ENCODE measurements at regions not wholly inside any gene's neighbourhood (a gene's known extent, or its start where the extent isn't known, plus 50 kb on each side); places are given as distances from the start of the nearest gene placed in this dataset.
"Not testable (repeated sequence)": the region's sequence is repeated elsewhere in the genome, so short reads cannot be mapped to it uniquely, and the experiment has no call there.

DNA sequence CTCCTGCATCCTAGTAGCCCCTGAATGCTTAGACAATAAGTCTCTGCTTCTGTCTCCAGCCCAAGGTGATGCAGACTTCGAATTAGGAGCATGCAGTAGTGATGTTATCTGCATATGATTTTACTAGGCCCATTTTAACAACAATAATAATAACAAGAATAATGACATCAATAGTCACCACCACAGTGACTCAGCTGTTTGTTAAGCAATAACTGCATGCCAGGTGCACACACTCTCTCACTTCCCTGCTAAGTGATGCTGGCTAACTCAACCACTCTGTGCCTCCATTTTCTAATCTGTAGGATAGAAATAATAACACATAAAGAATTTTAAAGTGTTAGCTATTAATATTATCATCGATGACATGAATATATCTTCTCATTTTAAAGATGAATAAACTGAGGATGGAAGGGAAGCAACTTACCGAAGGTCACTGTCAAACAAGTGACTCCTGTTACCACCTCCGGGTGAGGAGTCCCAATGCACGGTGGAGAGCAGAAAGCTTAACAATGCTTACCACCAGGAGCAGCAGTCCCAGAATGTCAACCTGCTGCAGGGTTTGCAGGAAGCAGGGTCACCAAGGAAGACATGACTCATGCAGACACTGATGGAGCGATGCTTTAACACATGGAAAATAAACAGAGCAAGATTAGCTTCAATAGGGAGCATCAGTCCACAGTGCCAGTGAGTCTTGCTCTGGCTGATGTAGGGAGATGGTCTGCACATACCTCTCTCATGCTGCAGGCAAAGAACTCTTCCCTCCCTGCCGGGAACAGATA is 290.2 kb downstream of the SPATA17 start:
- no peak for DNase-seq

DNA sequence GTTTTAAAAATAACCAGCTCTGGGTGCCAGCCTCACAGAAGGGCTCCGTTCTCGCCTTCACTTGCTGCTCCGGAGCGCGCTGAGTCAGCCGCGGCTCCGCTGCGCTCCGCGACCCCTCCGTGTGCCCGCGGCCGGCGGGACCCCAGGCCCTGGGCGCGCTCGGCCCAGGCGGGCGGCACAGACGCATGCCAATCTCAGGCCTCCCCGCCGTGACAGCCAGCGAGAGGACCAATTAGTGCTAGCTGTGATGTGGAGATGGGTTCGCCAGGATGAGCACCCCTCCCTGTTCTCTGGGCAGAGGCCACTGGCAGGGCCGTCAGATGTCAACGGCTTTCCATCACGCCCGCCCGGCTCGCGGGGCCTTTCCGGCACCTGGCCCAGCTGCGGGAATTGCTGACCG is 293.8 kb downstream of the SPATA17 start:
- no peak for DNase-seq

DNA sequence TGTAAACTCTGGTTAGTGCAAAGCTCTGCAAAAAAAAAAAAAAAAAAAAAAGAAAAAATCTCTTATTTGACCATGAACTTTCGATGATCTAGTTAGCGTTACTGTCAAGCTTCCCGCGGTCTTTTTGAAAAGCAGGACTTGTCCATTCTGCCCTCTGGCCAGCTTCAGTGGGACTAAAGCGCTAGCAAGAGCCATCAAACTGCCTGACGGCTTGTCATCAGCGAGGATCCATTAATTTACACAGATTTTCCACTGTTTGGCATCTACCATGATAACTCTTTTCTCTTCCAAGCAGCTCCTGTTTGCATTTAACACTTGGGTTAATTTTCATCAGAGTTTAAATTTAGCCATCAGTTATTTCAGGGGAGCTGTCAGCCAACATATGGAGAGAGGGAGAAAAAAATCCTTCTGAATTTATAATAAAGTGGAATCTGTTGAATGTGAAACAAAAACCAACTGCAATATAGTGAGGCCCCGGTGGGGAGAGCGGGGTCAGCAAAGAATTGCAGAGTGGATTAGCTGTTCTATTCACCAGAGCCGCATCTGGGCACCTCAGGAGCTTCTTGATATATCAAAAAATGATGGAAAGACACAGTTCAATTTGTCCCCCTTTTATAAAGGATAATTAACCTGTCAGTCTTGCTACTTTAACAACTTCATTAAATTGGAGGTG is 298.2 kb downstream of the SPATA17 start:
- DNase-seq: peak; percentile 86

DNA sequence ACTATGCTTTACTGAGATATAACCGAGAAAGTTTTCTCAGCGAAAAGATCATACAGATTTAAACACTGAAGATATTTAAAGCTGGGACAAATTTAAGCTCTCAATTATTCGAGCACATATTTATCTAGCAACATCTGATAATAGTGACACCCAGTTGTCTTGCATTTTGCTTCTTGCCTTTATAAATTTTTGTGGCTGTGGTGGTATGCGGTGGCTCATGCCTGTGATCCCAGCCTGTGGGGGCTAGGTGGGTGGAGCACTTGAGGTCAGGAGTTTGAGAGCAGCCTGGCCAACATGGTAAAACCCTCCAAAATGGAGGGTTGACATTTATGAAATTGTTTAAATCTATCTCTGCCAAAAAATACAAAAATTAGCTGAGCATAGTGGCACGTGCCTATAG is 312.2 kb downstream of the SPATA17 start:
- no peak for DNase-seq

DNA sequence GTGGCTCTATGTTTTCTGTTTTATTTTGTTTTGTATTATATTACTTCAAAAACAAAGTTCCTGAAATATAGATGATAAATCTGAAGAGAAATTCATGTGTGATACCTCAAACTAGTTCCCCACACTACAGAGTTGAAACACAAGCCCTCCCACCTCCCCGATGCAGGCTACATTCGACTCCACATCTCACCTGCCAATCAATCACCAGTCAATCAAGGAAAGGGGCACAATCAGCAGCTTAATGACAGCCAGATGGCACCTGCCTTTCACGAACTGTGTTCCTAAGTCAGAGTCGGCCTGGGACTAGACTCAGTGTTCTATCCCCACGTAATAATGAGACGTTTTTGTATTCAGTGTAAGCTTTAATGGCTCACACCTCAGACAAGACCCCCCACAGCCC is 313.4 kb downstream of the SPATA17 start:
- no peak for DNase-seq

DNA sequence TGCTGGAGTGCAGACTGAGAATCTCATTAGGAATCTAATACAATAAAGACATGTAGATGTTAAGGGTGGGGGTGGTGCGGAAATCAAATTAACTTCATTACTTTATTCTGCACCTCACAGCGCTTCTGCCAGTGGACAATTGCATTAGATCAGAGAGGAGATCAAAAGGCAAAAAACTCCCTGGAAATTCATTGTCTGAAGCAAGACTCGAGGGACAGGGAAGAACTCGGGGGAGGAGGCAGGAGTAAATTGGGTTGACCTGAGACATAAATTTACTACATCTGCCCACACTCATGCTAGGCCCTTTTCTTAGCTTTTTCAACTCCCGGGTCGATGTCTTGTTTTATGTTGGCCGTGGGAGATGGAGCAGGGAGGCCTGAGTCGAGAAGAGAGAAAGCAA is 315.4 kb downstream of the SPATA17 start:
- DNase-seq: no peak

DNA sequence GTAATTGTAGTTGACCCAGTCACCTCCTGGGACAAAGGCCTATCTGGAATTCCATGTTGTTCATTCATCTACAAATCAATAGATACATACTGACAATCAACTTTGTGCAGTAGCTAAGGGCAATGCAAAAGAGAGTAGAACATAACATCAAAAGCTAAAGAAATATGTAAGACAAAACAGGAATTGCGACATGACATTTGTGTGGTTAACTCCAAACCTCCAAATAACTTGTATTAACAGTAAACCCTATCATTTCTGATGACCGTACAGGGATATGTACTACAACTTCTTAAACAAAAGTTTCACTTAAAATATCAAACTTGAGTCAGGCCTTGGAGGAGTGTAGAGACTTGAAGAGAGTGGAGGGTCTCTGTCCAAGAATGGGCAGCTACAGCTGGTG is 317.6 kb downstream of the SPATA17 start:
- DNase-seq: no peak

DNA sequence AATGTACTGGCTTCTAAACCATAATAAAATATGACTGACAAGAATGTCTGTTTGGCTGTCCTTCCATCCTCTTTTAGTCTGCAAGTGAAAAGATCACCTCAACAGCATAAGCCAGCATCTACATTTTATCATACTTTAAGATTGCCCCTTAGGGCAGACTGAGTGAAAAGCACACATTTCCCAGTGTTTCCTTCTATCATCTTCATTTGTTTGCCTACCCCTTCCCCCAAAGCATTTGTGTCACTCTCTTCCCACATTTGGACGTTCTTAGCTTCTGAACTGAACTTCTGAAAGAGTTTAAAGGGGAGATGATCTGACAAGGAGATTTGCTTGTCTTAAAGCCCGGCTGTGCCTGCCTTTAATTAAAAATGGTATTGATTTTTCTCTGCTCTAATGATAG is 322.2 kb downstream of the SPATA17 start:
- no peak for DNase-seq

DNA sequence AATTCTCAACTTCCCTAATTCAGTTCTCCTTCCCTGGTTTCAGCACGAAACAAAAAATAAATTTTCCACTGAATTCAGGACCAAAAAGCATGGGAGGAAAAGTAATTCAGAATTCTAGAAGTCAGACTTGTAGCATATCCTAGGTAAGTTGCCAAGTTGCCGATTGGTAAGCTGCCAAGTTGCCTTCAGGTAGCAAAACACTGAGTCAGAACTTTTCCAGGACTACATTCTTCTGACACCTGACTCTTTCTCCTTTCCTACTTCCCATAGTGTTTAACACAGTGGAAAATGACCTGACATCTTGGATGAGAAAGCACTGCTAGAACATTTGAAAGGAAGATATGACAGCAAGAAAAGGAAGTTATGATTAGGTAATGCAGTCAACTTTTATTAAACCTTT is 322.8 kb downstream of the SPATA17 start:
- no peak for DNase-seq

DNA sequence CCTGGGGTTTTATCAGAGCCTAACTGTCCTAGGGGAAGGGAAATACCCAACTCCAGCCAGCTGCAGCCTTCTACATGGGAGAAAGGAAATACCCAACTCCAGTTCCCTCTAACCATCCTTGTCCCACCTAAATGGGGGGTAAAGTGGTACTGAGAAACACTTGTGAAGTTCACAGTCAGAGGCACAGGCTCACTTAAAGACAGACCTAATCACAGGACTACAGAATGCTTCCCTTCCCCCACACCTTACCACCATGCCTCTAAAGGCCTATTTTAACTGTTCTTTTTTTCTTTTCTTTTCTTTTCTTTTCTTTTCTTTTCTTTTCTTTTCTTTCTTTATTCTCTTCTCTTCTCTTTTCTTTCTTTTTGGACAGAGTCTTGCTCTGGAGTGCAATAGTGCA is 324.6 kb downstream of the SPATA17 start:
- DNase-seq: no peak

DNA sequence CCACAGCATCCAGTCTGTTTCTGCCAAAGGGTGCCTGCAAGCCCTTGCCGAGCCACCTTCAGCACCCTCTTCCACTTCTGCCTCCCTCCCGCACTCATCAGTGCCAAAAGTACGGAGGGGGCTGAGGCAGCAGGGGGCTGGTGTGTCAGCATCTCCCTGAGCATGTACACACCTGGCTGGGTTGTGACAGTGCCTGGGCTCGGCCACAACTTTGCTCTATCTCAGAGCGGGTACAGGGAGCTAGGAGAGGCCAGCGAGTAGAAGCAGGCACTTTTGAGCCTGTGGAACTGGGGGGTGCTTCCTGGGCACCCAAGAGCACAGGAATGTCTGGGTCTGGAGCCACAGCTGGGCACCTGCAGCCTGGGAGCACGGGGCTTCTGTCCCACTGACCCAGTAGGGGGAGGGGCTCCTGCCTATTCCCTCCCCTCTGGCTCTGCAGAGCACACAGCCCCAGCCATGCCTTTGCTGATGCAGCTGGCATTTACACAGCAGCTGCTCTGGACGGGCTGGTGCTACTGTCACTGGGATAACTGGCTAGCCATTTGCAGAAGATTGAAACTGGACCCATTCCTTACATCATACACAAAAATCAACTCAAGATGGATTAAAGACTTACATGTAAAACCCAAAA is 319.8 kb upstream of the RRP15 start:
- DNase-seq: no peak

DNA sequence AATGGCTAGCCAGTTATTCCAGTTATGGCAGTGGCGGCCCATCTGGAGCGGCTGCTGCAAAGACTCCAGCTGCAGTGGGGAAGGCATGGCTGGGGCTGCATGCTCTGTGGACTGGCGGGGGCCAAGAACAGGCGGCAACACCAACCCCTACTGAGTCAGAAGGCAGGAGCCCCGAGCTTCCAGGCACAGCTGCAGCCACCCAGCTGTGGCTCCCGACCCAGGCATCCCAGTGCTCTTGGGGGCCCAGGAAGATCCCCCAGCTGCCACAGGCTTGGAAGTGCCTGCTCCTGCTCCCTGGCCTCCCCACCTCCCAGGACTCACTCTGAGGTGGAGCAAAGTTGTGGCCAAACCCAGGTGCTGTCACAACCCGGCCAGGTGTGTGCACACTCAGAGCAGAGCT is 317.0 kb upstream of the RRP15 start:
- DNase-seq: no peak

DNA sequence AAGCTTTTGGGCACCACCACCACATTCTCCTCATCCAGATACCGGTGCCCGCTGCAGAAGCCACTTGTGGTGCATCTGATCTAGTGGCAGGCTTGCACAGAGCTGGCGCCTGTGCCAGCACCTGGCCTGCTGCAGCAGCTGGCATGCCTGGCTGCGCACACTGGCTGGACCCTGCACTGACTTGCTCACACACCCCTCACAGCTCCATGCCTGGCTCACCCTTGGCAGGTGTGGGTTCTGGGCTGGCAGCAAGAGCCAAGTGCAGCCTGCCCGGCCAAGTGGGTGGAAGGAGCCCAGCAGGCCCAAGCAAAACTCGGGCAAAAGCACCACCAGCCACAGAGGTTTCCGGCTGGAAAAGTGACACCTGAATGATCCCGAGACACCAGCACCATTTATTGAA is 315.7 kb upstream of the RRP15 start:
- DNase-seq: no peak

DNA sequence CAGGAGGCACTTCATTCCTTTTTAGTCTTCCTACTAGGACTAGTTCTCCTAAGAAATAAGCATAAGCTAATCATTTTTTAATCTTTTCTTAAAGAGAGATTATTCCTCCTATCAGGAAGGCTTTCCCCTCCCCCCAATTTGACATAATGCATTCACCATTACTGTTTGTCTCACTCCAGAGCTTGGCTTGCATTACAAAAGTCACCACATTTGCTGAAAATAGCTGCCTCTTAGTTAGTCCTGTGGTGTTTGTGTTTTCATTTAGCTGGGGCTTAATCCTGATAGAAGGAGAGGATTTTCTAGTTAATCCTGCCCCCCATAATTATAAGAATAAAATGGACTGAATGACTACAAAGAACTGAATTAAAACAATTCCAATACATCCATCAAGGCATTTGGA is 307.1 kb upstream of the RRP15 start:
- no peak for DNase-seq

DNA sequence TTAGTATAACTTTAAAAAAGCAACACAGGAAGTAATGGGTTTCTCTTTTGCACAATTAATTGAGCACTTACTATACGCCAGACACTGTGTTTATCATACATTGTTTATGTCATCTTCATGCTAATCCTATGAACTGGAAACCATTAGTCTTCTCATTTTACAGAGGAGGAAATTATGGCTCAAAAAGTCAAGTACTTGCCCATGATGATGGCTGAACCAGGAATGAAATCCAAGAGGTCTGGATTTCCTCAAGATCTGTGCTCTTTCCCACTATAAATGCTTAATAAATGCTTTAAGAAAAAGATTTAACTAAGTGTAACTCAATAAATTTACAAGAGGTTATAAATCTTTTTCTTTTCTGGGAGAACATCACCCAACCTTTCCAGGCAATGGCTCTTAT is 303.7 kb upstream of the RRP15 start:
- DNase-seq: no peak

DNA sequence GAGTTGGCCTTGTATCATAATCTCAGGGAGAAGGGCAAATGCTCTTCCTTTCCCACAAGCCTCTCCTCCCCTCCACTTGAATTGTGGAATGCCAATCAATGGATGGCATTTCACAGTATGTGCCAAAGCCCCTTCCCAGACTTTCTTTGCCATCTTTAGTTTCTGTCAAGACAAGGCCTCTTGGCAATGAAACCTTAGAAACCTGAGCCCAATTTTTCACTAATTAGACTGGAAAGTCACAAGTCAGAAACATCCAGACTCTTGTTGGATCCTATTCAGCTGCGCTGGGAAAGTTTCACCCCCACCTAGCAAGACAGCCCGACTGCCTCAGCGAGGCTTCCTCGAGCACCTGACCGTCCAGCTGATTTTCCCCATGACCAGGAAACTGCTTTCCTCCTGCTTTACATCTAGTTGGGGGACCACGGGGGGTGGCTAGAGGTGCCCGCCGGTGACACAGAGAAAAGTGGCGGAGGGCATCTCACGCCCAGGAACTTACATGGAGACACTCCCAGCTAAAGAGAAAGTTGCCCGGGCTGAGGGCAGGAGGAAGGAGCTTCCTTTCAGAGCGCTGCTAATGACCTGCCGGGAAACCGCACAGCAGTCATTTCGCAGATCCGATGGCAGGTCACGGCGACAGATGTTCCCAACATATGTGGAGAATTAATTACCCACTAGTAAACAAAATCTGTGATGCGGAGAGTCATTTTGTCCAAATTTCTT is 302.6 kb upstream of the RRP15 start:
- peak; percentile 11 for DNase-seq

DNA sequence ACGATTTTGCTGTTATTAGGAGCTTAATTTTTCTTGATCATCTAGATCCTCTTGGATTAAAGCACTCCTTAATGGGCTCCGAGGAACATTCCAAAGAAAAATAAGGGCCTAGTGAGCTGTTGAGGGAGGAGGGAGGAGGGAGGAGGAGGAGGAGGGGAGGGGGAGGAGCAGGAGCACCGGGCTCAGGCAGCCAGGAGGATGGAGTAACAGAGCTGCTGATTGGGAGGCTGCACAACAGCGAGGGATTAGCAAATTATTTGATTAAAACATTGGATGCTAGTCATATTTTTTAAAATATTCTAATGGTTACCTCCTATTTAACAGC is 302.1 kb upstream of the RRP15 start:
- DNase-seq: peak; percentile 24

DNA sequence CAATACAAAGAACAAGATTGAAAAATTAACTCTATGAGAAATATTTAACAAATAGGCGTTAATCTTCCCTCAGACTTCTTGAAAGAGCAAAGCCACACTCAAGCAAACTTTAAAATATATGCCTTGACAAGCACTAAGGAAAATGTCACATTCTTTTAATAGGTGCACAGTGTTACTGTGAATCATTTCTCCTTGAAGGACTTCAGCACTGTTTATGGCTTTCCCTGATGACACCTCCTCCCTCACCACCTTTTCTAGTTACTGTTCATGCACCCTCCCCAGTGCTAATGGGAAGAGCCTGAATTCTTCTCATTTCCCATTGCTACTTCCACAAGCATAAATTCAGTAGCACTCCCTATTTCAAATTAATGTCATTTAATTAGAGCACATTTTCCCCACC is 299.5 kb upstream of the RRP15 start:
- no peak for DNase-seq

DNA sequence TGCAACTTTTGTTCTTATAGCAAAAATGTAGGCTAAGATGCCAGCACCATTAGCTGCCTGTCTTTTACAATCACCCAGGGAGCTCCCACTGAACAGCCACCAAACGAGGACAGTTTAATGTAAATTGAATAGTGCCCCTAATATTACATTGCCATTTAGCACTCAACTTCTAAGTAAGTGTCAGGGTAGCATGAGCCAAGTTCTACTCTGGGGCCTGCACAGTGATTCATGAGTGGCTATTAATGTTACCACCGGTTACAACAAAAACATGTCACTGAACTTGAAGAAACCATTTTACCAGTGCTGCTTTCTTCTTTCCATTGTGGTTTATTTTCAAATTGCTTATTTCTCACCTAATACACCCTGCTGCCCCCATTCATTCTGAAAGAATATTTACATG is 295.6 kb upstream of the RRP15 start:
- no peak for DNase-seq

DNA sequence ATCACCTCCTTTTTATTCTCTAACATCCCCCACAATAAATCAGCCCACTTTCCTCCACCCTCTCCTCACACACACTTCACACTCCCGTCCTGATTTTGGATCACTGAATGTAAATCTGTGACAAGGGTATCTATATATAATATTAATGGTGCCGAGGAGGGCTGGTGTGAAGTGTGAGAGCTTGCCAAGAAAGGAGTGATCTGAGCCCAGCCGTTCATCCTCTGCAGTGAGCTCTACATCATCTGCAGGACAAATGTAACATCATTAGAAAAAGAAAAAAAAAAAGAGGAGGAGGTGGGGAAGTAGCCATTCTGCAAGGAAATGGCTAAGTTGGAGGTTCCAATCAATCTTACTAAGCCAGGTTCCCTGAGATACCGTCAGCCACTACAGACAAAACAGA is 291.7 kb upstream of the RRP15 start:
- no peak for DNase-seq

DNA sequence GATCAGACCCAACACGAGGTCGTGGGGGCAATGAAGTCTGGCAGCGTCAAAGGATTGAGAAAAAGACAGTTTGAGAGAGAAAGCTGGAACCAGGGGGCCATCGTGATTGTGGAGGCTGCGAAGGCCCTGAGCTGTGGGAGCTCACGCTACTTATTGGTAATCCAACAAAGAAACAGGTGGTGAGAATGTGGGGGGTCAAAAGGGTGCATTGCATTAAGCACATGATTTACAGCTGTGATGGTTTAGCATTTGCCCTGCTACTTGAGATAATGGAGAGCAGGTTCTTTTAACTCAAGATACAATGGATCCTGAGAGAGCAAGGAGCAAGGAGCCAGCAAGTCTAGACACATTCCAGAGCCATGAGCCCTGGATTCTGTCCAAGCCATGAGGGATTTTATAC is 276.8 kb upstream of the RRP15 start:
- DNase-seq: not testable (repeated sequence)

DNA sequence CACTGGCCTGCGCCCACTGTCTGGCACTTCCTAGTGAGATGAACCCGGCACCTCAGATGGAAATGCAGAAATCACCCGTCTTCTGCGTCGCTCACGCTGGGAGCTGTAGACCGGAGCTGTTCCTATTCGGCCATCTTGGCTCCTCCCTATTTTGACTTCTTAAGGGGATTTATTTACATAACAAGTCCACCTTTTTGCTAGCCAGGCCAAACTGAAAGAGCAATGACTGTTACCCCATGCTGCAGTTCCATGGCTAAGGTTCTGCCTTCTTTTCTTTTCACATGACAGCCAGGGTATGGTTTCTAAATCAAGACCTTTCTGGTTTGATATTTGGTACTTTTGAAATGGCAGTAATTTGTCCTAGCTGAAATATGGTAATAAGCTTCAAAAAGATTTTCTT is 270.0 kb upstream of the RRP15 start:
- not testable (repeated sequence) for DNase-seq

DNA sequence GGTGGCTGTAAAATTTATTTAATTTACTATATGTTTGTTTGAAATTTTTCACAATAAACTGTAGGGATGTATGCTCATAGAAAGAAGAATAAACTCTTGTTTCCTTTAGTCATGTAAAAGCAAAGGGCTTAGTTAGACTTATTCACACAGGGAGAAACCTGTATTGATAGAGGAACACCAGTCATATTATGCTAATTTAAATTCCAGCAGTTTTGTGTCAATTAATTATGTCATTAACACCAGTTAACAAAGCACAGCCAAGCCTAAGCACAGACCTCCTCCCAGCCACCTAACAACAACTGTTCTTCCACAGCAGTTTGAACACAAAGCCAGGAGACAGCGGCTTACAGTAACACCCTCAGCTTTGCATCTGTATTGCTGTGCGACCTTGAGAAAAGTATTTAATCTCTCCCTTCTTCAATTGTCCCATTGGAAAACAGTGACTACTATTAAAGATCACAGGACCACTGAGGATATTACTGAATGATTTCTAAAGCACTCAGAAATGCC is 260.8 kb upstream of the RRP15 start:
- no peak for DNase-seq

DNA sequence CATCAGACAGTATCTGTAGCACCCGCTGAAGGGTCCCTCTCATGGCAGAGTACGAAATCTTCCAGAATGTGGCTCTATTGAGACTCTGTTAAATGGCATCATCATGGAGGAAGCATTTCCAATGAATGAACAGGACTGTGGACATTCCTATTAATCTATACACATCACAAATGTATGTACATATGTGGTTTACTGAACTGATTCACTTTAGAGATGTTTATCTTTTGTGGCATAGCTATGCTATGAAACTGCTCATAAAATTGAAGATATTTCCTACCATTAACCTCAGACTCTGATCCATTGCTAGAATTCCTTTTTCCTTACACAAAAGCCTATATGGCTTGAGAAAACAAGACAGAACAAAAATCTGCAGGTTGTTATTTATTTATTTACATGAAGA is 259.6 kb upstream of the RRP15 start:
- no peak for DNase-seq
